ENCODE measurements at regions not wholly inside any gene's neighbourhood (a gene's known extent, or its start where the extent isn't known, plus 50 kb on each side); places are given as distances from the start of the nearest gene placed in this dataset.

DNA sequence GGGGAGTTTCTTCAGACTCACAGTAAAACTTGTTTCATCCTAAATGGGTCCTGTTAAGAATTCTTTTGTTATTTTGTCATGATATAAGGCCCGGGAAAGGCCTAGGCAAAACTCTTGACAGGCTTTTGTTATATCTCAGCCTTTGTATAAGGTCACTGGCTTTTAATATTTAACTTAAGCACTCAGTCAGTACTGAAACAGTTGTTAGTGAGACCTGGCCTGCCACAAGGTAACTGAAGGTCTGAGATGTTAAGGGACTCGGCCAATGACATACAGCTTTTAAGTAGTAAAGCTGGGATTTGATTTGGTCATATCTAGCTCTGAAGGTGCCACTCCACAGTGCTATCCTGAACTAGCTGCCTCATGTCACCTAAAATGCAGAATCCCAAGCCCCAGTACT lies 57.2 kb upstream of the STEAP4 start:
- no peak overlapping the region for H3K4me3 ChIP-seq
- H3K27me3 ChIP-seq = no peaks in the 10 kb centered on the region
- H3K4me1 ChIP-seq = no peaks in the 10 kb centered on the region
- no peak overlapping the region for H3K27ac ChIP-seq
- DNase-seq = no peak
- H3K9ac ChIP-seq (ENCODE audit: low read depth in 2 of 2, low read length in 2 of 2) = no peak overlapping the region
- H3K9me3 ChIP-seq = no peaks in the 10 kb centered on the region
- intact Hi-C loops (cut with DNase I) = no loop called here
- TF ChIP-seq, protein P1, sequence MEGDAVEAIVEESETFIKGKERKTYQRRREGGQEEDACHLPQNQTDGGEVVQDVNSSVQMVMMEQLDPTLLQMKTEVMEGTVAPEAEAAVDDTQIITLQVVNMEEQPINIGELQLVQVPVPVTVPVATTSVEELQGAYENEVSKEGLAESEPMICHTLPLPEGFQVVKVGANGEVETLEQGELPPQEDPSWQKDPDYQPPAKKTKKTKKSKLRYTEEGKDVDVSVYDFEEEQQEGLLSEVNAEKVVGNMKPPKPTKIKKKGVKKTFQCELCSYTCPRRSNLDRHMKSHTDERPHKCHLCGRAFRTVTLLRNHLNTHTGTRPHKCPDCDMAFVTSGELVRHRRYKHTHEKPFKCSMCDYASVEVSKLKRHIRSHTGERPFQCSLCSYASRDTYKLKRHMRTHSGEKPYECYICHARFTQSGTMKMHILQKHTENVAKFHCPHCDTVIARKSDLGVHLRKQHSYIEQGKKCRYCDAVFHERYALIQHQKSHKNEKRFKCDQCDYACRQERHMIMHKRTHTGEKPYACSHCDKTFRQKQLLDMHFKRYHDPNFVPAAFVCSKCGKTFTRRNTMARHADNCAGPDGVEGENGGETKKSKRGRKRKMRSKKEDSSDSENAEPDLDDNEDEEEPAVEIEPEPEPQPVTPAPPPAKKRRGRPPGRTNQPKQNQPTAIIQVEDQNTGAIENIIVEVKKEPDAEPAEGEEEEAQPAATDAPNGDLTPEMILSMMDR (IDR thresholded peaks at IDR 0.05) = no peak
- no peaks in the 10 kb centered on the region for H3K36me3 ChIP-seq

DNA sequence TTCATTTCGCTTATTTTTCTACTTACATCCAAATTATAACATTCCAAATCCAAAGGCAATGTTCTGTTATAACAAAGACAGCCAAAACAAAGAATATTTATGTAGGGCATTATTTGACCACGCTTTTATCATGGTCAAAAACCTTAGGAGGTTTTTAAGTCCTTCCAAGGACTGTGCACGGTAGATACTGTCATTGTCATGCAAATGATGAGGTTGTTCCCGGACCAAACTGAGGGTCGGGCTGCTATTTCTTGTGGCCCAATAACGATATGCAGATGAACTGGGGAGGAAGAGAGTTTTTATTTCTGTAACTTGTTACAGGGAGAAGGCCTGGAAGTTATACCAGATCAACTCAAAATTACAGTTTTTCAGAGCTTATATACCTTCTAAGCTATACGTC lies 56.6 kb upstream of the STEAP4 start:
- no peak overlapping the region for H3K9ac ChIP-seq (ENCODE audit: low read depth in 2 of 2, low read length in 2 of 2)
- no peaks in the 10 kb centered on the region for H3K27me3 ChIP-seq
- TF ChIP-seq, protein P1 (IDR thresholded peaks at IDR 0.05) = no peak
- H3K4me1 ChIP-seq = no peaks in the 10 kb centered on the region
- no peaks in the 10 kb centered on the region for H3K9me3 ChIP-seq
- H3K27ac ChIP-seq = no peak overlapping the region
- H3K36me3 ChIP-seq = no peaks in the 10 kb centered on the region
- intact Hi-C loops (cut with DNase I) = no loop called here
- no peak for DNase-seq
- H3K4me3 ChIP-seq = no peak overlapping the region

DNA sequence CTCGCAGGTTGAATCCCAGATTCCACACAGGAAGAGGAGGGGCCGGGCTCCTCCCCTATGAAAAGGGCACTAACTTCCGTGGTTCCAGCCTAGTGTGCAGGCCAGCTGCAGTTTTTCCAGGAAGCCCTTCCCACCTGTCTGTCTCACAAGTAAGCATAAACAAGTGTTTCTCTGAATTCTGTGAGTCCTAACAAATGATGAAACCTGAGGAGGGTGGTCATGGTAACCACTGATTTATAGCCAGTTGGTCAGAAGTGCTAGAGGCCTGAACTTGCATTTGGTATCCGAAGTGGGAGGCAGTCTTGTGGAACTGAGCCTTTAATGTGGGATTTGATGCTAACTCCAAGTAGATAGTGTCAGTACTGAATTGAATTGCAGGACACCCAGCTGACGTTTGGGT lies 54.7 kb upstream of the STEAP4 start:
- Histone ChIP-seq H3K27ac (no peak overlapping the region), H3K9me3 (no peaks in the 10 kb centered on the region), H3K36me3 (no peaks in the 10 kb centered on the region), H3K27me3 (no peaks in the 10 kb centered on the region), H3K9ac (ENCODE audit: low read depth in 2 of 2, low read length in 2 of 2) (no peak overlapping the region), H3K4me1 (peaks cover 4% of the 10 kb centered on the region), H3K4me3 (no peak overlapping the region)
- intact Hi-C loops (cut with DNase I) = no loop called here
- TF ChIP-seq, protein P1 (IDR thresholded peaks at IDR 0.05) = no peak
- DNase-seq = no peak

DNA sequence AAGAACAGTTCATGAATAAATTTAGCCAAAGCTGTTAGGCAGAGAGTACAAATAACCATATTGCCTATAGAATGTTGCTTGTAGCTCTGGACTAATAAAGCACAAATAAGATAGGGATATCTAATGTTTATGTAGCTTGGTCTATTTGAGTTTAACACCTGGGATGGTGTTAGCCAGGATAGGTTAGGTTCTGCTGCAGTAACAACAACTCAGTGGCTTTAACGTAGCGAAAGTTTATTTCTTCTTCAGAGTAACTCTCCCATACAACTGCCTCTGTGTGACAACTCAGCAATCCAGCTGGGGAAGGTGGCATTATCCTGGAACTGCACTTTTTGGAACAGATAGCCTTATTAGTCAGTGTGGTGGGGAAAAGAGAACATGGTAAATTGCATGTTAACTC lies 52.2 kb upstream of the STEAP4 start:
- no peak overlapping the region for H3K27ac ChIP-seq
- H3K4me3 ChIP-seq = no peak overlapping the region
- no peaks in the 10 kb centered on the region for H3K36me3 ChIP-seq
- H3K9me3 ChIP-seq = no peaks in the 10 kb centered on the region
- intact Hi-C loops (cut with DNase I) = loop anchor here (2.0 kb wide), 1 partner anchor 116 kb away; no protein-coding TSS in a partner anchor
- TF ChIP-seq, protein P1 (IDR thresholded peaks at IDR 0.05) = no peak
- DNase-seq = no peak
- no peaks in the 10 kb centered on the region for H3K27me3 ChIP-seq
- H3K4me1 ChIP-seq = peaks cover 4% of the 10 kb centered on the region
- H3K9ac ChIP-seq (ENCODE audit: low read depth in 2 of 2, low read length in 2 of 2) = no peak overlapping the region

DNA sequence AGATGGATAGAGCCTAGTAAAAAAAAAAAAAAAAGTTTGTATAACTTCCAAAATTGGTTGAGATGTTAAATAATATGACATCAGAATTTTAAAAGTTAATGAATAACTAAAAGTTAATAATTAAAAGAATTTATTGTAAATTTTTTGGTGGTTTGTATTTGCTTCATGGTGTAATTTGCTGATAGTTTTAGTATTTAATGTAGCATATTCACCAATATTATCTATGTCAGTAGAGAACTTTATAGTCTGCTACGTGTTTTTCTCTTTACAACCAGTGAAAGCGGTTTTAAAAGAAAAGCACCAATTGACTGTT lies 51.8 kb upstream of the STEAP4 start:
- H3K27ac ChIP-seq = no peak overlapping the region
- TF ChIP-seq, protein P1 (IDR thresholded peaks at IDR 0.05) = no peak
- peaks cover 4% of the 10 kb centered on the region for H3K4me1 ChIP-seq
- intact Hi-C loops (cut with DNase I) = loop anchor here (2.0 kb wide), 1 partner anchor 116 kb away; no protein-coding TSS in a partner anchor
- no peaks in the 10 kb centered on the region for H3K36me3 ChIP-seq
- H3K27me3 ChIP-seq = no peaks in the 10 kb centered on the region
- H3K9me3 ChIP-seq = no peaks in the 10 kb centered on the region
- H3K9ac ChIP-seq (ENCODE audit: low read depth in 2 of 2, low read length in 2 of 2) = no peak overlapping the region
- H3K4me3 ChIP-seq = no peak overlapping the region
- no peak for DNase-seq
